ENCODE measurements at regions not wholly inside any gene's neighbourhood (a gene's known extent, or its start where the extent isn't known, plus 50 kb on each side); places are given as distances from the start of the nearest gene placed in this dataset.
"Not testable (repeated sequence)": the region's sequence is repeated elsewhere in the genome, so short reads cannot be mapped to it uniquely, and the experiment has no call there.

GRCh38 chr12:66733321-66733720 is 54.4 kb upstream of the GRIP1 start:
- DNase-seq = no peak

- DNase-seq = no peak
These were observed 55.0 kb upstream of the GRIP1 start for GRCh38 chr12:66733839-66734238.

DNA sequence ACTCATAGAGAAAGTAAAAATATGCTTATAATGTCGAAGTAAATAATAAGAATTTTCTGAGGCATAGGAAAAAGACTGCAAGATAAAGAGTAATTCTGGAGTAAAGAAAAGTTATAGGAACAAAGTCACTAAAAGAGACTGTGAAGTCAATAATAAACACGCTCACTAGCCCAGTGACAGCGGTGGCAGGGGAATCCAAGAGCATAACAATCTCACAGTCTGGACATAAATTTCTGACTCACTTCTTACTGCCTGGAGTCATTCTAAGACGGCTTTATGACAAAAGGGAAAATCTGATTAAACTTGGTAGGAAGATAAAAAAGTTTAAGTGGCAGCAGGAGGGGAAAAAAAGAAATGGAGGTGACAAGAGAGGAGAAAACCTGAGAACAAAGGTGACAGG is 56.4 kb upstream of the GRIP1 start:
- DNase-seq = no peak

DNA sequence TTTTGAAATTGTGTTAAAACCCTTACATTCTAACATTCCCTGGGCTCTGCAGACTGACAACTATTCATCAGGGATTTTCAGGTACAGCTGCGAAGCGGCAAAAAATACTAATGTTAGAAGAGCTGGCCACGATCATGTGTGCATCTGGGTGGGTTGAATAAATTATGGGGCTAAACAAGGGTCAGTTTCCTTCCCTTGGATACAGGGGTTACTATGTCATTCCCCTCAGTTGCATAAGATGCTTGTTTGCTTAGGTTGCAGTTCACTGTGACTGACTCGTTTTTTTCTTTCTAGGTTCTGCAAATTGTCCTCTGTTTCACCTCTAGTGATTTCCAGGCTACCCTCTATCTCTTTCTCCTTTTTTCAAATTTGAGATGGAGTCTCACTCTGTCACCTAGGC is 58.1 kb upstream of the GRIP1 start:
- no peak for DNase-seq

DNA sequence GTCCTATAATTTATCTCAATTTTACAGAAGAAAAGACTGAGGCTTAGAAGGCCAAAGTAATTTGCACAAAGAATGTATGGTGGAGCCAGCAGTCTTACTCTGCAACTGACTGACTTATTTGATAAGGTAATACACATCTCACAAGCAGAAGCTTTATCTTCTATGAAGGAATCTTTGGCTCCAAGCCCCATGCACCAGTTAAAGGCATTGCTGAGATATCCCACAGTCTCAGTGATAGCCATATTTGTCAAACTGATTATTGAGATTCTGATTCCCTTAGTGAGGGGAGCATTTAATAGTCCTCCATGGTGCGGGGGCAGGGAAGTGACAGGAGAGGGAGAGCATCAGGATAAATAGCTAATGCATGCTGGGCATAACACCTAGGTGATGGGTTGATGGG is 60.4 kb upstream of the GRIP1 start:
- DNase-seq = no peak

GRCh38 chr12:66739940-66740651 is 61.2 kb upstream of the GRIP1 start:
- peak; percentile 83 for DNase-seq

- DNase-seq = no peak
These were observed 61.9 kb upstream of the GRIP1 start for GRCh38 chr12:66740732-66741131.

DNA sequence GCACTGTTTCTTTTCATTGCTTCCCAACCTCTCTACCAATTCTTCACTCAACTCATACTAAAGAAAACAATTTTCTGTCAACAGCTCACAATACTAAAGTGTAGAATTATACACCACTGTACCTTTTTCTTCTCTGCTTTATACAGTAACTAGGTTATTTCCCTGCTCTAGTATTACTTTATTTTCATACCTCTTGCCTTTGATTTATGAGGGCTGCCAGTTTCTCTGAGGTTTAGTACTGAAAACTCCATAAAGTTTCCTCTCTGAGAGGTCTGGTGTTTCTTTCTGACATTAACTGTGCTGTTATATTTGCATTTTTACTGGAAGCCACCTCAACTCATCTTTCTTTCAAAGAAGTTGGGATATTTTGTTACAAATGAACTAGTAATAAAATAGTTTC is 63.0 kb upstream of the GRIP1 start:
- DNase-seq = no peak

DNA sequence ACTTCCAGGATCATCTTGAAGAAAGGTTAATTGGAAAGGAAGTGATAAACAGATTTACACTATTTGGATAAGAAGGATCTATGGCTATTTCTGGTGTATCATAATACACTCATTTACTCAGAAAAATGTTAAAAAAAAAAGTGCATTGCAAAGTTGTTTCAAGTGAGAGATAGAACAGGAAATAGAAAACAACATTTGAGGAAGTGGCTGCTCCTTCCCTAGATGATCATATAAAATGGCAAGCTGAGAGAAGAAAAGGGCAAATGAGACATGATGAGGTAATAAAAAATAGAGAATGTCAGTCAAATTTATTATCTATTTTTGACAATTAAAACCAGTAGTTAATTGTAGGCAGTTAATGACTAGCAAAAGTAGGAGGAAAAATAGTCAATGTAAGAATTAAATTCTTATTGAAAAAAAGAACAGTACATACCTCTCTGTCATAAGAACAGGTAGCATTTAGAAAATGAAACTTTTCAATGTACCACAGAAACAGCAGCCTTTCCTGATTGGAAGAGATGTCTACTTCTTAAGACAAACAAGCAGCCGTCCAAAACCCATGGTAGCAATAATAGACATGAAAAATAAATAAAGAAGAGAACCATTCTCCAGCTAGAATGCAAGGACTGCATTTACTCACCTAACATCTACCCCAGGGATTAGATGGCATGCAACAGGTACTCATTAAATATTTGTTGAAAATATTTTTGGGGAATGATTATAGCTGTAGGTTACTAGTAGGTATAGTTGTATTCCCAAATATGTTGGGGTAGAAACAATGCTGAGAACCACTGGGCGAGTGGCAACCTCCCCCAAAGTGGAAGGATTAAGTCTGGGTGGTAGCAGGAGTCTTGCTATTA is 63.9 kb upstream of the GRIP1 start:
- no peak for DNase-seq

DNA sequence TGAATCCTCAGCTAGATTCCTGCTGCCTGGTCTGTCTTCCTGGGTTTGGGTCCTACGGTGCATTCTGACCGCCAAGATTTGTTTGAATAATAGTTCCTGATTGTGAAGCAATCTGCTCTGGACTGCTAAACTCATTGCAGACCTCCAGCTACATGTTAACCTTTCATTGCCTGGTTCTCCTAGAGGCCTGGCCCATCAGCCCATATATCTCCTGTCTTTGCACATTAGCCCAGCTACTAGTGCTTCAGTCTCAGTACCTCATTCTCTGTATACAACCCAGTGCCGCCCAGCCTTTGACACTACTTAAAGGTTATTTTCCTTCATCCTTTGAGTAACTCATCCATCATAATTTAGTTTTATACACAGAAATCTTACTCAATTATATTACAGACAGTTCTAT is 65.6 kb upstream of the GRIP1 start:
- no peak for DNase-seq

- no peak for DNase-seq
These were observed 66.1 kb upstream of the GRIP1 start for GRCh38 chr12:66744956-66745383.

DNA sequence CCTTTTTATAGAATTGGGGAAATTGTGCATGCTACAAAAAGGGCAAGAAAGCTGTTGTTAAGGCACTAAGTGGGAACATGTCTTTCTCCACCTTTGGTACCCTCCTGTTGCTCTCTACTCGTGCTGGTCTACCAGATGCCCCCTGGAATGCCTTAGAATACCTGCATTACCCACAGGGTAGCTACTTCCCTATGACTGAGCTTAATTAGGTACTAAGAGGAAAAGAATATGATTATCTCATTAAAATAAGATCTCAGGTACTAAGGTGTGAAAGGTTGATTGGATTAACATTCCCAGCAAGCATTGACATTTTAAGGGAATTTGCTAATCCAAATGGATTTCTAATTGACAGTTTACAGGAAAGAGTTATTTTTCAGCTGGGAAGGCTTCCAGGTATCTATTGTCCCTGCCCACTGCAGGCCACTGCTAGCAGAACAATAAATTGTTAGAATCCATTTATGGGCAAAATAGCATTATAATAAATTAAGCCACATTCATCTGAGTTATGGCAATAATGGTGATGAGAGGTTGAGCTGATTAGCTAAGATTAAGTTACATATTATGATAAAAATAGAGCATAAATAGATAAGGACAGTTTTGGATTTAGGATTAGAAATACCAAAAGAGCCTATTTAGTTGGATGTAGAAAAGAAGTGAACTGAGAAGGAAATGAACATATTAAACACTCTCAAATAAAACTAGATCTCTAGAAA is 67.8 kb upstream of the GRIP1 start:
- DNase-seq = no peak

DNA sequence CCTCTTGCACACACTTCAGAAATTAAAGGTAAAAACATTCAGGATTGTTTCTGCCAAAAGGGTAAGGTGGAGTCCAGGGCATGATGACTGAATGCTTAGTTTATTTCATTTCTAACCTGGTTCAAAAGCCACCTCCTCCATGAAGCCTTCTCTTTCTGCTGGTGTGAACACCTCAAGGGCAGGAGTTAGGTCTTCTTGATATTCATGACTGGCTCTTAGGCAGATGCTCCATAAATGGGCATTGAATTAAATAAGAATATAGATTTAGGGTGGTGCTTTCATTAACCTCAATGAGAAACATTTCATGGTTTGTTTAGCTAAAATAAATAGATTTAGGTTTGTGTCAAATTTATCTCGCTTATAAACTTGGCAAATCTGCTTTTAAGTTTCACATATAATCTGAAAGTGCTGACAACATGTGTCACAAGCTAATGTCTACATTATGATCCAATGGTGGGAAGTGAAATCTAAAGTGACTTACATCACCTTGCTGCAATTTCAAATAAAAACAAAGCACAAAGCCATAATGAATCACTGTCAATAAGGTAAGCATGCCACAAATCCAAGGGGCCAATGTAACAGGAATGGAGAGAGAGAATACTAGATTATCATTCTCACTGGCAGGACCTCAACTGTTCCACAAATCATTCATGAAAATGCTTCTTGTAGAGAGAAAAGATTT is 72.7 kb upstream of the GRIP1 start:
- DNase-seq = no peak

GRCh38 chr12:66753810-66754209 is 74.9 kb upstream of the GRIP1 start:
- no peak for DNase-seq

GRCh38 chr12:66755727-66756395 is 77.0 kb upstream of the GRIP1 start:
- no peak for DNase-seq

DNA sequence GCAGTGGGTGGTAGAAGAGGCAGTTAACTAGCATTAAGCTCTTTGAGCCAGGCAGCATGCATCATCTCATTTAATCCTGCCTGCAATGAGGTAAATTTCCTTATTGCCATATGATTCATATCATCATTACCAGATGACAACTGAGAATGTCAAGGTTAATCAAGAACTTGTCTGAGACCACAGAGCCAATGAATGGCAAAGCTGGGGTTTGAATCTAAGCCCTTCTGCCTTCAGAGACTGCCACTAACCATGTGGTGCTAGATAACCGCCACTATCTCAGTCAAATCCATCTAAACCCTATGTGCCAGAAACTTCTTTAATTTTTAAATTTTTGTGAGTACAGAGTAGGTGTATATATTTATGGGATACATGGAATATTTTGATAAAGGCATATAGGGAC is 77.8 kb upstream of the GRIP1 start:
- DNase-seq = no peak

GRCh38 chr12:66760122-66760521 is 81.2 kb upstream of the GRIP1 start:
- not testable (repeated sequence) for DNase-seq

GRCh38 chr12:66763467-66763866 is 84.6 kb upstream of the GRIP1 start:
- no peak for DNase-seq

GRCh38 chr12:66765204-66765603 is 86.3 kb upstream of the GRIP1 start:
- DNase-seq = no peak

- no peak for DNase-seq
These were observed 88.7 kb upstream of the GRIP1 start for GRCh38 chr12:66767536-66767935.

DNA sequence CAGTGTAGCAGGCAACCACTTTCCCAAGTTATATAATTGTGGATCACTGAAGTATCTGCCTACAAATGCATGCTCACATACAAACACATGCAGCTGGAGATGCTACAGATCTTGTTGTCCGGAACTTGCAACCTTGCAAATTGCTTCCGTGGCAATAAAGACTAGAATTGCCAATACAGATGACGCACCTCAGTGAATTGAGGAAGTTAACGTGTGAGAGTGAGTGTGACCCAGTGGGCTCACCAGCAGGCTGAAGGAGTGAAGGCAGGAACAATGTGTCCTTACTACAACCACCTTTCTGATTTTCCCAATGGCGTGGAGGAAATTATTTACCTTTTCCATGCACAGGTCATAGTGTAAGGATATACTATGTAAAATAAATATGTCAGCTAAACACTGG is 89.4 kb upstream of the GRIP1 start:
- no peak for DNase-seq

GRCh38 chr12:66774929-66775328 is 96.1 kb upstream of the GRIP1 start:
- DNase-seq = no peak

DNA sequence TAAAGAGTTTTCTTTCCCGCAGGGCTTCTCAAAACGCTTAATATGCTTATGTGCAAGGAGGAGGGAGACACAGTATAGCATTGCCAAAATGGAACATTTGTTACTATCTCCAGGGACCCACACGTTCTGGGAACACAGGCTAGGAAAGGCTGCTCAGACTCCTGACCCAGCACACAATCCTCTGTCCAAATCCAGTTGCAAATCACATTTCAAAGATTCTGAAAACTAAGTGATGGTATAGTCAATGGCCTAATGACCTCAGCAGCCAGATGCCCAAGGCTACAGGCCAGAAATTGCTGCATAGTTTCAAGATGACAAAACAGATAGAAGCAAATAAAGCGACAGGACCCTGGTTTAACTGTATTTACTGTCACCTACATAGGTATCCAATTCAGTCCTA is 97.0 kb upstream of the GRIP1 start:
- DNase-seq = no peak
